HAP-1 (cell line): ENCODE measurements at regions not wholly inside any gene's neighbourhood (a gene's known extent, or its start where the extent isn't known, plus 50 kb on each side); places are given as distances from the start of the nearest gene placed in this dataset.

Source experiments
- DNase-seq, 2 experiments: peaks; one replicate each; pipeline ENCODE4 v3.0.0-alpha.2; 2016 to 2020; ENCODE audit warnings: low spot score in 2 of 2
- H3K27me3 ChIP-seq: fragments of 250-450 bp; sonication (Bioruptor Pico); 2 replicates; pipeline ENCODE4 v1.5.1; 2020; ENCODE audit warnings: low read depth, mild to moderate bottlenecking, moderate library complexity
- H3K36me3 ChIP-seq: fragments of 250-450 bp; sonication (Bioruptor Pico); replicated peaks from 2 replicates; pipeline ENCODE4 v1.5.1; 2020; ENCODE audit warnings: mild to moderate bottlenecking
- H3K4me1 ChIP-seq: fragments of 250-450 bp; sonication (Bioruptor Pico); 2 replicates; pipeline ENCODE4 v1.5.1; 2020; ENCODE audit warnings: mild to moderate bottlenecking
- H3K4me3 ChIP-seq: fragments of 250-450 bp; sonication (Bioruptor Pico); 2 replicates; pipeline ENCODE4 v1.5.1; 2020; ENCODE audit warnings: mild to moderate bottlenecking, moderate library complexity
- H3K9me3 ChIP-seq: fragments of 250-450 bp; sonication (Bioruptor Pico); 2 replicates; pipeline ENCODE4 v1.5.1; 2020; ENCODE audit warnings: mild to moderate bottlenecking, moderate library complexity
- in situ Hi-C: fragments of 300-500 bp; cut with MboI; formaldehyde crosslinking; loops from 3 replicates; pipeline ENCODE4 v1.14.3; 2020; ENCODE audit warnings: low sequenced_read_pairs, inconsistent platforms, mixed read lengths

DNA sequence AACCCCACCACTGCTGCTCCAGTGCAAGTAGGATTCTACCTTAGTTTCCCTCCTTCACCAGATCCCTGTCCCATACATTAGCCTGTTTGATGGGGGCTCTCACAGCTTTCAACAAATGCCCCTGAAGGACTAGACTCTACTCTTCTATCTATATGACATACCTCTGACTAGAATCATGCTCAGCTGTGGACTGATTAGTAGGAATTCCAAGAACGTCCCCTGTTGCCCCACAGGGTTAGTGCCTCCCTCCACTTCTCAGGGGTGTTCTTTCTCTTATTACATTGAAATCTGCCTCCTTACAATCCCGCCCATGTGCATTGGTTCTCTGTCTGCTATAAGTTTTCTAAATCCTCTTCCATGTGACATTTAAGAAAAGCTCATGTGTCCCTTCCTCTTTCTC lies 375.9 kb upstream of the DUSP10 start:
- Histone ChIP-seq H3K4me3 (no peak overlapping the region), H3K4me1 (no peaks in the 10 kb centered on the region), H3K36me3 (no peaks in the 10 kb centered on the region), H3K9me3 (no peaks in the 10 kb centered on the region), H3K27me3 (no peaks in the 10 kb centered on the region)
- in situ Hi-C loops, result no loop called here
- no peak for DNase-seq

DNA sequence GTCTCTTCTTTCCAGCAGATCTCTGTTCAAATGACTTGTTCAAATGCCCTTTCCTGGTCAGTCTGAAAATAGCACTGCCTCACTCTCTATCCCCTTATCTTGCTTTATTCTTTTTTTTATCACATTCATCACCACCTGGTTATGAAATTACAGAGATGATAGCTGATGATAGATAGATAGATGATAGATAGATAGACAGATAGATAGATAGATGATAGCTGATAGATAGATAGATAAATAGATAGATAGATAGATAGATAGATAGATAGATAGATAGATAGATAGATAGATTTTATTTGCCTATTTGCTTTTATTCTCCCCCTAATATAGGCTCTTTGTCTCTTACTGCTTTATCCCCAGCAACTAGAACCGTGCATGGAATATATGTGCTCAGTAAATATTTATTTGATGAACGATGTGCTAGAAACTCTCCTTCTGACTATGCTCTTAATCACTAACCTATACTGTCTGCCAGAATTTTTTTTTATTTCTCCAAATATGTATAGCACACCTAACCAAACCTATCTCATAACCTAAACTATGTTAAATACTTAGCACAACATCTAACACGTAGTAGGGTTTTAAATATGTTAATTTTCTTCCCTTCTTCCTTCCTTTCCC lies 372.8 kb upstream of the DUSP10 start:
- no peak overlapping the region for H3K4me3 ChIP-seq
- no peaks in the 10 kb centered on the region for H3K4me1 ChIP-seq
- H3K9me3 ChIP-seq, result no peaks in the 10 kb centered on the region
- no peaks in the 10 kb centered on the region for H3K27me3 ChIP-seq
- in situ Hi-C loops, result no loop called here
- no peak for DNase-seq
- H3K36me3 ChIP-seq, result no peaks in the 10 kb centered on the region

DNA sequence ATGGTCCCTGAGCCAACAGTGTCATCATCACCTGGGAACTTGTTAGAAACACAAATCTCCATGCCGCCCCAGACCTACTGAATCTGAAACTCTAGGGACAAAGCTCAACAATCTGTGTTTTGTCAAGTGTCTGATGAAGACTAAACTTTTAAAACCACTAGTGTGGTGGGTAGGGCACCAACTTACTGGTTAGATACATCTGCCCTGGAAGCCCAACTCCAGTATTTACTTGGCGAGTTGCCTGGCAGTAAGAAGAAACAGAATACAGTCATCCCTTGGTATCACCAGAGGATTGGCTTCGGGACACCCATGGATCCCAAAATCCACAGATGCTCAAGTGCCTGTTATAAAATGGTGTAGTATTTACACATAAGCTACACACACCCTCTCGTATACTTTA lies 367.9 kb upstream of the DUSP10 start:
- Histone ChIP-seq H3K4me1 (no peaks in the 10 kb centered on the region), H3K9me3 (no peaks in the 10 kb centered on the region), H3K27me3 (no peaks in the 10 kb centered on the region), H3K36me3 (no peaks in the 10 kb centered on the region), H3K4me3 (no peak overlapping the region)
- in situ Hi-C loops, result no loop called here
- no peak for DNase-seq

DNA sequence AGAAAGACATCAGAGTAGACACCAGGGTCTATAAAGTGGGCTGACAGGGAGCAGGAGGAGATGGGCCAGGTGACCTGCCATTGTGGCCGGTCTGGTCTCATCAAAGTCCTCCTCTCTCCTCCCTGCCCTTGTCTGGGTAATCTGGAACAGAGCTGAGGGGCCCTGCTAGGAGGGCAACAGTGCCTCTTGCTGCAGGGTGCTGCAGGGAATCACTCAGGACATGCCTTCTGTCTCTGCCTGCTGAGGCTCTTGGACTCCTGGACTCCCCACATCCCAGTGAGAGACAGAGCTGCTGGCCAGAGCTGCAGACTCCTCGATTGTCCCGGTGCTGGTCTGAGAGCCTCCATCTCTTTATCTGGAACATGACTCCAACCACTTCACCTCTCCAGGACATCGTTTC lies 366.1 kb upstream of the DUSP10 start:
- in situ Hi-C loops, result no loop called here
- DNase-seq, result no peak
- Histone ChIP-seq H3K4me3 (no peak overlapping the region), H3K4me1 (no peaks in the 10 kb centered on the region), H3K36me3 (no peaks in the 10 kb centered on the region), H3K9me3 (no peaks in the 10 kb centered on the region), H3K27me3 (no peaks in the 10 kb centered on the region)

DNA sequence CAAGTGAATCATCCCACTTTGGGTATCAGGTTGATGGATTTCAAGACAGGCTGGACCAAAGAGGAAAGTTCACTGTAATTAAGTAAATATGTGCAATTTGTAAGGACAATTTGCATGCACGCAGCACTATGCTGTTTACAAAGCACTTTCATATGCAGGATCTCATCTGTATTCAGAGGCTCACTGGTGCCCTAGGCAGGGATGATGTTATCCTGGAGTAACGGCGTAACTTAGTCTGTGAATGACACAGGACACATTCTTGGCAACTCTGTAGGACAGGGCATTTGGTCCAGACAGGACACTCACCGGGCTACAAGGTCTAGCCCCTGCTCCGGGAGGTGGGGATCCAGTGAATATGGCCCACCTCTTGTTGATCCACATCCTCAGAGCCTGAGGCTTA lies 365.4 kb upstream of the DUSP10 start:
- Histone ChIP-seq H3K36me3 (no peaks in the 10 kb centered on the region), H3K27me3 (no peaks in the 10 kb centered on the region), H3K9me3 (no peaks in the 10 kb centered on the region), H3K4me3 (no peak overlapping the region), H3K4me1 (no peaks in the 10 kb centered on the region)
- DNase-seq, result no peak
- in situ Hi-C loops, result no loop called here

DNA sequence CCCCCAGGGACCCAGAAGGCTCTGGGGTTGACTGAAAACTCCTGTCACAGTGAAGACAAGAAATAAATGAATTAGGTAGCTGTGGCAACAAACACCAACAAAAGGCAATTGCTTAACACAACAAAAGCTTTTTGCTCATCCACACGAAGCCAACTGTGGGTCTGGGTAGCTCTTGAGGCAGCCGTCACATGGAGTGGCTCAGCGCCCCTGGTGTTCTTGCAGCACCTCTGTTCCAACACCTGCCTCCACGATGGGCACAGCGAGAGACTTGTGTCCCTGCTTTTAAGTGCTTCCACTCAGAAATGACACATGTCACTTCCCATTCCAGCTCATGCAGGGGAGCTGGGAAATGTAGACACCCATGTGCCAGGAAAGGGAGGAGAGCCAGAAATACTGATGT lies 364.5 kb upstream of the DUSP10 start:
- Histone ChIP-seq H3K27me3 (no peaks in the 10 kb centered on the region), H3K4me3 (no peak overlapping the region), H3K36me3 (no peaks in the 10 kb centered on the region), H3K4me1 (no peaks in the 10 kb centered on the region), H3K9me3 (no peaks in the 10 kb centered on the region)
- in situ Hi-C loops, result no loop called here
- DNase-seq, result no peak

DNA sequence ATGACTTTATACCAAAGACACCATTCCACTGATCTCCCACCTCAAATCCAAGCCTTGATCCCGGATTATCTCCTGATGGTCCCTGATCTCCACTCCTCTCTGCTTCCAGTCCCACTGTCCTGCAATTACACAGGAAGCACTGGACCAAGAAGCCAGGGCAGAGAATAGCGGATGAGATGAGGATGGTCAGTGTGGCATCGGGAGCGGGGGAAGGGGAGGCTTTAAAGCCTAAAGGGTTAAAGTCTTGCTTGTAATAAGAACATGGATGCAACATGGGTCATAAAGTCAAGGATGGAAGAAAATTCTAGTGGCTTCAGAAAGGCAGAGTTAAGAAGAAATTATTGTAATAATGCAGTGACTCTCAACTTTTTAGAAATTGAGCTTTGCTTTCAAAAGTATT lies 364.0 kb upstream of the DUSP10 start:
- no peak for DNase-seq
- in situ Hi-C loops, result no loop called here
- H3K4me3 ChIP-seq, result no peak overlapping the region

DNA sequence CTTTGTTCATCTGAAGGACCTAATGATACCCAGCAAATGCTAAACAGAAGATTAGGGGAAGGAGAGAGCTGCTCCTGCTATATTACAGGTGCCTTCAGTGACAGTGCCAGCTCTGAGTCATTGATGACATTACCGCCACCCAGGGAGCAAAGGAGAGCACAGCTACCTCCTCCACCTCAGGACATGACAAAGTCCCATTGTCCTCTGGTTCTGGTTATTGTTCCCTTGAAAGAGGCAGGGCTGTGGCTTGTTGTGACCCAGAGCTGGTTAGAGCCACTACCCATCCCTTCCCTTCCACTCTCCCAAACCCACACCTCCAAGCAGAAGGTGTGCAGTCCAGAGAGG lies 363.5 kb upstream of the DUSP10 start:
- Histone ChIP-seq H3K36me3 (no peaks in the 10 kb centered on the region), H3K9me3 (no peaks in the 10 kb centered on the region), H3K4me1 (no peaks in the 10 kb centered on the region), H3K27me3 (no peaks in the 10 kb centered on the region), H3K4me3 (no peak overlapping the region)
- no peak for DNase-seq
- in situ Hi-C loops, result no loop called here

More for the DNA sequence above, 364.0 kb upstream of the DUSP10 start:
- no peaks in the 10 kb centered on the region for H3K36me3 ChIP-seq
- H3K4me1 ChIP-seq, result no peaks in the 10 kb centered on the region
- no peaks in the 10 kb centered on the region for H3K27me3 ChIP-seq
- no peaks in the 10 kb centered on the region for H3K9me3 ChIP-seq

DNA sequence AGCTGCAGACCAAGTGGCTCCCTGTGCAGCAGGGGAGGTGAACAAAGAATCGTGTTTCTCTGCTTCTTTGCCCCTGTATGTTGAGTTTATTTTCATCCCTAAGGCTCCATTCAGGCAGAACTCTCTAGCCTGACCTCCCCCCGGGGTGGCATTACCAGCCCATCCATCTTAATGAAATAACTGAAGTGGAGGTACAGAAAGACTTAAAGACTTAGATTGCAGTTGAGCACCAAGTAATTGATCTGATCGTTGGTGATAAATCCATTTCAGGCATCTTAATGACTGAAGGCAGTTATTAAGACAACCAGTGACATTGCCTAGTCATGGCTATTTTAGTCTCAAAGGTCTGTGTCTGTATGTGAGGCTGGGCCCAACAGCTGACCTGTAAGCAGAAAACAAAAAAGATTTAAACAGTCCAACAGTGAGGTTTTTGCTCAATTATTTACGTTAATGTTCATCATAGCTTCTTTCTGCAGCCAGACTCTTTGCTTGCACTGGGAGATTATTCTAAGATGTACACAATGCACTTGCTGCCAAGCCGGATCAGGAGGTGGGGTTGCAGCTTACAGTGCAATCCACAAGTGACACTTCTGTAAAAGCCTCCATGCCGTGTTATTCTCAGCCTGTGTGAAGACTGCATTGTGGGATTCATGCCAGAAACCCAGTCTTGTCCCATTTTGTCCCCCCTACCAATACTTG lies 363.0 kb upstream of the DUSP10 start:
- Histone ChIP-seq H3K9me3 (no peaks in the 10 kb centered on the region), H3K4me3 (no peak overlapping the region), H3K27me3 (no peaks in the 10 kb centered on the region), H3K36me3 (no peaks in the 10 kb centered on the region), H3K4me1 (no peaks in the 10 kb centered on the region)
- in situ Hi-C loops, result no loop called here
- no peak for DNase-seq

DNA sequence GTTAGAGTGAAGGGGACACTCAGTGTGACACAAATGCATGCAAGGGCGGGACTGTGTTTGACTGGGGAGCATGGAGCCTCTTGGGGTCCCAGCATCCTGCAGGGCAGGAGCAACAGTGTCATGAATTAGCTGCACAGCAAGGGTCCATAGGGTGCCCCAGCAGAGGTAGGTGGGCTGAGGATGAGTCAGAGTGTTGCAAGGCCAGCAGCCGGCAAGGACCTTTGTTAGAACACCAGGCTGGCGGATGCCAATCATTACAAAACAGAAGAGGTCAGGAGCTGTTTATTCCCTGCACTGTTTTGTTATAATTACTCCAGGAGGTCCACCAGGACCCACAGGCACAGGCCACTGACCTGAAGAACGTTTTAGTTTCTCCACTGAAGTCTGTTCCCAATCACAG lies 362.2 kb upstream of the DUSP10 start:
- H3K36me3 ChIP-seq, result no peaks in the 10 kb centered on the region
- no peaks in the 10 kb centered on the region for H3K9me3 ChIP-seq
- H3K4me3 ChIP-seq, result no peak overlapping the region
- no peaks in the 10 kb centered on the region for H3K27me3 ChIP-seq
- in situ Hi-C loops, result no loop called here
- DNase-seq, result no peak
- no peaks in the 10 kb centered on the region for H3K4me1 ChIP-seq

DNA sequence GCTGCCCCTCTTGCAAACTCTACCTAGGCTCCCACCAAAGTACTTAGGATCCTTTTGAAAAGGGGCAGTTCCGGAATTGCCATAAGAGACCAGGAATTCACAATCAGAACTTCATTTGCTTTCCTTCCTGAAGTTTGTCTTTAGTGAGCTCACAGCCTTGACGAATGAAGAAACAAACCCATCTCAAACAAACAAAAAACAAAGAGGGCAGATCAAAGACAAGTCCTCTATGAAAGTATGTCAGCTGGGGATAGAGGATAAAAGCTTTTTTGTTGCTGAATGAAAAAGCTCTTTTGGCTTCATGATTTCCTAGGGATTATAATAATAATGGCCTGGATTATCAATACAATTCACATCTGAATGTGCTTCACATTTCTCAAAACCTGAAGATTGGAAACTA lies 357.9 kb upstream of the DUSP10 start:
- no peaks in the 10 kb centered on the region for H3K27me3 ChIP-seq
- no peaks in the 10 kb centered on the region for H3K4me1 ChIP-seq
- no peak overlapping the region for H3K4me3 ChIP-seq
- in situ Hi-C loops, result no loop called here
- no peaks in the 10 kb centered on the region for H3K36me3 ChIP-seq
- no peak for DNase-seq
- H3K9me3 ChIP-seq, result no peaks in the 10 kb centered on the region

DNA sequence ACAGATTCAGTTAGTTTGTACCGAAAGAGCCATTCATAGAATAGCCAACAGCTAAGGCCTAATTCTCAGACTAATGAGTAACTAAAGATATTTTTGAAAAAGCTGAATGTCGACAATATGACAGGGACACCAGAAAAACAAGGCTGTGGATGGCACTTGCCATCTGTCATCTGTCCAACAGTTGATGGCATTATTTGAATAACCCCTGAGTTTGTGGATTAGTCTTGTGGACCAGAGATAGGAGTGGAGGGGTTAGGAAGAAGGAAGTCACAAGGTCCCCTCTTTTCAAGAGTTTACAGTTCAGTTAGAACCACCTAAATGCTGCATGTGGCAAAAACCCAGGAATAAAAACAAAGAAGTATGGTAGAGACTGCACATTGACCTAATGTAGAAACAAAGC lies 356.5 kb upstream of the DUSP10 start:
- Histone ChIP-seq H3K9me3 (no peaks in the 10 kb centered on the region), H3K4me3 (no peak overlapping the region), H3K27me3 (no peaks in the 10 kb centered on the region), H3K4me1 (no peaks in the 10 kb centered on the region), H3K36me3 (no peaks in the 10 kb centered on the region)
- no peak for DNase-seq
- in situ Hi-C loops, result no loop called here

DNA sequence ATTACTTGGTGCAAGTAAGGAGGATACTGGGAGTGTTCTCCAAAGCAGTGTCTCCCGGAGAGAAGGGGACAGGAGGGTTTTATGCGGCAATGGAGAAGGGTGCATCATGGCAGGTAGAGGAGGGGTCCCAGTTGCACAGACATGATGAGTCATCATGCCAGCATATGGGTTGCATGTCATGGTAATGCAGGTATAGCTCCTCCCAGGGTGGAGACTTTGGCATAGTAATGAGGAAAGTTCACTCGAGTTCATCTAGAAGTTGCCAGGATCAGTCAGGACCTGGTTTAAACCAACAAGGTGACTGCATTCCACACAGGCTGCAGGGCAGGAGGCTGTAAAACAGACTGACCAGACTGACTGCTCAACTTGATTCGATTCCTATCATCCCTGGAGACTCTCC lies 355.7 kb upstream of the DUSP10 start:
- Histone ChIP-seq H3K9me3 (no peaks in the 10 kb centered on the region), H3K4me3 (no peak overlapping the region), H3K4me1 (no peaks in the 10 kb centered on the region), H3K36me3 (no peaks in the 10 kb centered on the region), H3K27me3 (no peaks in the 10 kb centered on the region)
- in situ Hi-C loops, result no loop called here
- DNase-seq, result no peak

DNA sequence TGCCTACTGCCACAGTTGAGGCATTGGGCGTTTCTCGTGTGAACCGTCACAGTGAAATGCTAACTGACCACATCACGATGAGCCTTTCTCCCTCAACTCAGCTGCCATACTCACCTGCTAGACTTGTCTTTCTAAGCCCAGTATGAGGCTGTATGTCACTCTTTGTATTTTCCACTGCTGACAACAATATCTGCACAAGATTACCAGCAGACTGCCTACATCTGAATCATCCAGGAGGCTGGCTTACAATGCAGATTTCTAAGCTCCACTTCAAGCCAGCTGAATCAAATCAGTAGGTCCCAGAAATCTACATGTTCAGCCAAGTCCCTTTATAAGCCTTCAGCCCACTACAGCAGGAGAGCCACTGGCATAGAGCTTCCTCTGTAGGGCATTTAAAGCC lies 355.0 kb upstream of the DUSP10 start:
- Histone ChIP-seq H3K27me3 (no peaks in the 10 kb centered on the region), H3K36me3 (no peaks in the 10 kb centered on the region), H3K4me1 (no peaks in the 10 kb centered on the region), H3K4me3 (no peak overlapping the region), H3K9me3 (no peaks in the 10 kb centered on the region)
- in situ Hi-C loops, result no loop called here
- no peak for DNase-seq

DNA sequence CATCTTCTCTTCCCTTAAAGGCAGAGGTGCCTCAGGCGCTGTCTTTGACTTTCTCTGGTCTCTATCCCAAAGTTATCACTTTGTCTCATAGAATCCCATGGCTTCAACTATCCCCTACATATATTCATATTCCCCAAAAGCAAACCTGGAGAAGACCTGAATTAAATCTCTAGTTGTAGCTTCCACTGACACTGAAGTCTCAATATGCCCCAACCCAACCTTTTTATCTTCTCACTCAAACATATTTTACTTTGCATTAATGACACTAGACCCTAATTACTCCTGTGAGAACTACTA lies 354.5 kb upstream of the DUSP10 start:
- in situ Hi-C loops, result no loop called here
- Histone ChIP-seq H3K27me3 (no peaks in the 10 kb centered on the region), H3K4me1 (no peaks in the 10 kb centered on the region), H3K36me3 (no peaks in the 10 kb centered on the region), H3K9me3 (no peaks in the 10 kb centered on the region), H3K4me3 (no peak overlapping the region)
- no peak for DNase-seq
